HG03045 (cell line): ENCODE measurements at regions not wholly inside any gene's neighbourhood (a gene's known extent, or its start where the extent isn't known, plus 50 kb on each side); places are given as distances from the start of the nearest gene placed in this dataset.

Source experiments
- ATAC-seq: cut with Tn5 transposase; IDR thresholded peaks from one replicate; pipeline ENCODE4 v1.9.1; 2021; ENCODE audit warnings: mild to moderate bottlenecking, moderate library complexity; ENCODE audit not compliant: unreplicated experiment

DNA sequence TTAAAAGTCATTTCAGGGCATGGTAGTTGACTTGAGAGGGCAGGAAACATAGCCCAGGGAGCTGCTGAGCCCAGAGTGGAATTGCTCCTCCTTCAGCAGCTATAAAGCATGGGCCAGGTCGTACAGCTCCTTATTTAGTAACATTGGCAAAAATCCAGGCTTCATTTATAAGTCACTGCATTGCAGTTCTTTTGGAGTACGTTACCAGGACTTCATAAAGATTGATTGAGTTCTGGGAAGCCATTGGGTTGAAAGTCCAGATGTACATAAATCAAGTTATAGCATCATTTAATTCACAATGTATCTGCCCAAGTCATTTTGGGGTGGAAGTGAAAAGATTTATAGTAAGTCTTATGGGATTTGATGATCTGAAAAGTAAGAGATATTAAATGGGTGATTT, 53.0 kb upstream of the ANKEF1 start:
- ATAC-seq: no peak

DNA sequence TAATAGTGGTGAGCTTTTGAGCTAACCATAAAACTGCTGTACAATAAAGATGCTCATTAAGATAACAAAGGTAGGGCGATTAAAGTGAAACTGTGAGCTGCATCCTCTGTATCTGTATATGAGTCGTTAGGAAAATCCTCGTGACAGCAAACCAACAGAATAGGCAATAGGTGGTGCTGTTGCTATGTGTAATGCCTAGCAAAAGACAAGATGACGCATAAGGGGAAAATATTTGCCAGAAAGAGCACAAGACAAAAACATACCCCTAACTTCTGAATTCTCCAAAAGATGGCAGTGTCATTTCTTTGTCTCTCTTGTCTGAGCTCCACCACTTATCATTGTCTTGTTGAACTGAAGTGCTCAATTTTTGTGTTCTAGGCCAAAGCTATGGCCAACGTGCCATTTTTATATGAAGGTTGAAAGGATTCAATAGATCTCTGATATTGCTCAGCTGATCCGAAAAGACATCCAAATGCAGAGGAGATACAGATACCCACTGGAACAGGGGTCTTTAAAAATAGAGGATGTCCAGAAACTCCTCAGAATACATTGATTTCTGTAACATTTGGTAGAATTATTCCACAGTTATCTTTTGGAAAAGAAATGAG, 56.3 kb upstream of the ANKEF1 start:
- peak; percentile 95 for ATAC-seq

DNA sequence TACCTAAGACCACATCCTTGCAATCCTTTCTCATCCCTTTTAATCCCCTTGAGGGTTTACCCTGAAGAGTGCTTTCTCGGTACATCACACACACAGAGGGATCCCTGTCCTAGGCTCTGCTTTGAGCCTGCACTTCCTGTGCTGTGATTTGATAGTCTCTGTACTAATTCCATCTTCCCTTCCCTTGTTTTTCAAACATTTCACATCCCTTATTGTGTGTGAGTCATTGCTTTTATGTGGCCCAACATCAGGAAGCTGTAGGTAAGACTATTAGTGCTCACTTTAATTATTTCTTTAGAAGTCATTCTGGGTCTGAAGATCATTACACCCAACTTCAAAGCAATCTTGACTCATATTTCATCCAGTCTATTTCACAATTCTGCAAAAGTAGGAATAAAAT, 57.2 kb upstream of the ANKEF1 start:
- no peak for ATAC-seq

DNA sequence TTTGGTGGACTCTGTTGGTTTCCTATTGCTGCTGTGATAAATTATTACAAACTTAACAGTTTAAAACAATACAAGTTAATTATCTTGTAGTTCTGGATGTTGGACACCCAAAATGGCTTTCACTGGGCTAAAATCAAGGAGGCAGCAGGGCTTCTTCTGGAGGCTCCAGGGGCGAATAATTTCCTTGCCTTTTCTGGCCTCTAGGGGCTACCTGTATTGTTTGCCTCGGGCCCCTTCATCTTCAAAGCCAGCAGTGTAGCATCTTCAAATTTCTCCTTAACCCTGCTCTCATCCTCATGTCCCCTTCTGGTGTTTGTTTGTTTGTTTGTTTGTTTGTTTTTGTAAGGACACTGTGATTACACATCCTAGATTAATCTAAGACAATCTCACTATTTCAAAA, 60.5 kb upstream of the ANKEF1 start:
- ATAC-seq: no peak

DNA sequence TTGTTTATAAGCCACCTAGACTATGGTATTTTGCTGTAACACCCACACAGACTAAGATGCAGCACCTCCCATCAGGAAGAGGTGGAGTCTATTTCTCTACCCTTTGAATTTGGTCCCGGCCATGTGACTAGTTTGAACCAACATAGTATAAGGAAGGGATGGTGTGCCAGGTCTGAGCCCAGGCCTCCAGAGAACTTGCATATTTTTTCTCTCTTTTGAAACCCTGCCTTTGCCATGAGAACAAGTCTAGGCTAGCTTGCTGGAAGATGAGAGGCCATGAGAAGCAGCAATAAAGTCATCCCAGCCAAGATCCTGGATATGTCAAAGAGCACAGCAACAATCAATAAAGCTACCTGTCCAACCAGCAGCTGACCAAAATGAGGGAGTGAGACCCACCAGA, 63.0 kb upstream of the ANKEF1 start:
- ATAC-seq: no peak

DNA sequence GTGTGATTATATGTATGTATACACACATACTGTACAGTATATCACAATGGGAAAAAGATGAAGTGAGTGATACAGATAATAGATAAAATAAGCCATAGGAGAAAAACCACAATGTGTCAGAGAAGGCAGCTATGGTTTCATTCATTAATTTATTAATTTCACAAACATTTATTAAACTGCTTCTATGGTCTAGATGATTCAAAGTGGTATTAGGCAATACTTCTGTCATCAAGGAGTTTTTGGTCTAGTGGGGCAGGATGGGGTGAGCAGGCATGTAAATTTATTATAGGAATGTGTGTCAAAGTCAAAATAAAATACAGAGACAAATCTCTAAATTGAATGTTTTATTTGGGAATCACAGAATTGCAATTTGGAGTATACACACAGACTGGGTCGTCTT, 65.2 kb upstream of the ANKEF1 start:
- ATAC-seq: no peak

DNA sequence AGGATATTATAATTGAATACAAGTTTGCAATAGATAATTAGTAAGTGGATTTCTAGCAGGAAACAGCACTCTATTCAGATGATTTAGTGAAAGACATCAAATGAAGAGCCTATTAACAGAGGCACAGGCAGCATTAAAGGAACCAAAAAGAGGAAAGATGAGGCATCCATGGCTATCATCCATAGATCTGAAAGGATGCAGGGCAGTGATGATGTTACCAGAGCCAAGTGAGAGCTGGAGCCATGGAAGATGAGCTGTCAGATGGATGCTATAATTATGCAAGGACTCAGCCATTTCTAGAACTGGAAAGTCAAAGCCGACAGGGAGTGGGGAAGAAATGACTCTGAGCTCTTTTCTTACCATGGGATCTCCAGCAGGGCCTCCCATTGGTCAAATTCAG, 66.8 kb upstream of the ANKEF1 start:
- no peak for ATAC-seq

DNA sequence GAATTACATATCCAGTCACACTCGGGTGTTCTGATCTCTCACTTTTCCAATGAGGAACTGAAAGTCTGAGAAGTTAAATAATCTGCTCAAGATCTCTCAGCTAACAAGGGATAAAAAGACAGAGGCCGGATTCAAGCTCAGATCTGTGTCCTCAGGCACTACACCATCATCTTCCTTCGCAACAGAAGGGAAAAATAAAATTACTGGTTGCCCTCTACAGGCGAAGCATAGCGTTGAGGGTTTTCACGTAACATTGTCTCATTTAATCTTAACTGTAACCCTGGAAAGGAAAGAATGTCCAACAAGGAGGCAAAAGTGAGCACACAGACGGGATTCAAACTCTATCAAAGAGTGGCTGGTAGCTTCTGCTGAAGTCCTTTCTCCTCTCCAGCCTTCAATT, 67.8 kb upstream of the ANKEF1 start:
- no peak for ATAC-seq

DNA sequence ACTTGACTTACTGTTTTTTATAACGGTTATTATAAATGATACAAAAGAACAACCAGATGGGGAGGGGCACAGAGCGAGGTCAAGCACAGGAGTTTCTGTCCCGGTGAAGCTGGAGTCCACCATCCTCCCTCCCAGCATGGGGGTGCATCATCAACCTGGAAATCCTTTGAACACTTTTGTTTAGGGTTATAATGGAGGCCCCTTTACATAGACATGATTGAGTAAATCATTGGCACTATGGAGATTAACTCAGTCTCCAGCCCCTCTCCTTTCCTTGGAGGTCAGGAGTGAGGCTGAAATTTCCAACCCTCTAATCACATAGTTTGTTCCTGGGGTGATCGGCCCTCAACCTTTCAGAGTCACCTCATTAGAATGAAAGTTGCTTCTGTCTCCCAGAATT, 71.8 kb upstream of the ANKEF1 start:
- ATAC-seq: no peak

DNA sequence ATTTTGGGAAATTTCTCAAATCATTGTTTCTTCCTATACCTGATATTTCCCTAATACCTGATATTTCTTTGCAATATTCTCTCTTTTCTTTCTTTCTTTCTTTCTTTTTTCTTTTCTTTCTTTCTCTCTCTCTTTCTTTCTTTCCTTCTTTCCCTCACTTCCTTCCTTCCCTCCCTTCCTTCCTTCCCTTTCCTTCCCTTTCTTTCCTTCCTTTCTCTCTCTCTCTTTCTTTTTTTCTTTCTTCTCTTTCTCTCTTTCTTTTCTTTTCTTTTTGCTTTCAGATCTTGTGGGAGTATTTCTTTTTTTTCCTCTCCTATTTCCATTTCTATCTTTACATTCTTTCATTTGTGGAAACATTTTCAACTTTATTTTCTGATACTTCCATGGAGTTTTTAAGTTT, 76.1 kb upstream of the ANKEF1 start:
- ATAC-seq: no peak

DNA sequence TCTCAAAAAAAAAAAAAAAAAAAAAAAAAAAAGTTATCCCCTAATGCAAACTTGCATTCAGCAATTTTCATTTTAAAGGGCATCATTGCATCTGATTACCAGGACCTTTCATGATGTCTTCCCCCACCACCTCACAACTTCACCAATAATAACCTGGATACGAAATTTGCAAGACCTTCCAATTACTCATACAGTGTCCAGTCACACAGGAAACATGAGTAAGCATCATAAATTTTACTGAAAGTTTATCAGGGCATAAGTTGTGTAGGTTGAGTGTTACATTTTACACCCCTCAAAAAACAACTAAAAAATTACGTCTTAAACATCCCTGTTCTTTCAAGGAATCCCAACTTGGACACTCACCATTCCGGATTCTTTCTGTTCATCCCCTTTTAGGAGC, 79.1 kb upstream of the ANKEF1 start:
- no peak for ATAC-seq

DNA sequence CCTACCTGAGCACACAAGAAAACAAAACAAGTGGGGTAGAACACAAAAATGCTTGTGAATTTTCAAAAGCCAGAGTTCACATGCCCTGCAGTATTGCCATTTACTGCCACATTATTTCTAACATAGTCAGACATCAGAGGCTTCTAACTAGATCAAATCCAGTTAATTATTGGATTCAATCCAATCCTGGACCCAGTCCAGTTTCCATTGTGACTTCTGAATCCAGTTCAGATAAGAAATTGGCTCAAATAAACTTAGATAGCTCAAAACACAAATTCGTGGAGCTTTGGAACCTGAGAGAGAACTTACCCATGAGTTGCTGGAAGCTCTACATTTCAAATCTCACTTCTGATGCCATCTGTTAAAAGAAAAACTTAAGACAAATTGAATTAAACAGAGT, 85.2 kb upstream of the ANKEF1 start:
- no peak for ATAC-seq

DNA sequence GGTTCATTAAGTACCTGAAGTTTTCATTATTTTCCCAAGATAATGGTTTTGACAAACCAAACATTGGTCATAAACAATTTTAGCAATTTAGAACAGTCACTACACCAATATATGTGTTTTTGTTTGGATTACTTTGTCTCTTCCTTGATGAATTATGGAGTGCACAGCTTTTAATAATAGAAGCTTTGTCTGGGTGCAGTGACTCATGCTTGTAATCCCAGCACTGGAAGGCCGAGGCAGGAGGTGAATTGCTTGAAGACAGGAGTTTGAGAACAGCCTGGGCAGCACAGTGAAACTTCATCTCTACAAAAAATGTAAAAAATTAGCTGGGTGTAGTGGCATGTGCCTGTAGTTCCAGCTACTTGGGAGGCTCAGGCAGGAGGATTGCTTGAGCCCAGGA, 89.4 kb upstream of the ANKEF1 start:
- ATAC-seq: no peak

DNA sequence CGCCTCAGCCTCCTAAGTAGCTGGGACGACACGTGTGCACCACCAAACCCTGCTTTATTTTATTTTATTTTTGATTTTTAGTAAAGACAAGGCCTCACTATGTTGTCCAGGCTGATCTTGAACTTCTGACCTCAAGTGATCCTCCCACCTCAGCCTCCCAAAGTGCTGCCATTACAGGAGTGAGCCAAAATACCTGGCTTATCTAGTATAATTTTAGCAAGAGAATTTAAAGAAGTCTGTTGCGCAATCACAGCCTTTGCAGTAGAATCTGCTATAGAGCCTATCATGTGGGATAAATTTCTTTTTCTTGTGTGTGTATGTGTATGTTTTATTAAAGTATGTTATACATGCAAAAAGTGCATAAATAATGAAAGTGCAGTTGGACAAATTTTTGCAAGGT, 92.1 kb upstream of the ANKEF1 start:
- no peak for ATAC-seq

DNA sequence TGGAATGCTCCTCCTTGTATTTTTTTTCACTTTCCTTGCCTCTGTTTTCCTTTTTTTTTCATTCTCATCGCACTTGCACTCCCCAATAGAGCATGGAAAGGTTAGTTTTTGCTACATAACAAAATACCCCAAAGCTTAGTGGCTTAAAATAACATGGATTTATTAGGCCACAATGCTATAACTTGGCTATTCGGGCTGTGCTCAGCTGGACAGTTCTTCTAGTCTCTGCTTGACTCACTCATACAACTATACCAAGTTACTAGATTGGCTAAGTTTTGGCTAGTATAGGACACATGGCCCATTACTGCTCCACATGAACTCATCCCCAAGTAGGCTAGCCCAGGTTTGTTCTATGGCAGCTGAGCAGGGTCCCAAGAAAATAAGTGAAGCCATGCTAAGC, 94.5 kb upstream of the ANKEF1 start:
- no peak for ATAC-seq

DNA sequence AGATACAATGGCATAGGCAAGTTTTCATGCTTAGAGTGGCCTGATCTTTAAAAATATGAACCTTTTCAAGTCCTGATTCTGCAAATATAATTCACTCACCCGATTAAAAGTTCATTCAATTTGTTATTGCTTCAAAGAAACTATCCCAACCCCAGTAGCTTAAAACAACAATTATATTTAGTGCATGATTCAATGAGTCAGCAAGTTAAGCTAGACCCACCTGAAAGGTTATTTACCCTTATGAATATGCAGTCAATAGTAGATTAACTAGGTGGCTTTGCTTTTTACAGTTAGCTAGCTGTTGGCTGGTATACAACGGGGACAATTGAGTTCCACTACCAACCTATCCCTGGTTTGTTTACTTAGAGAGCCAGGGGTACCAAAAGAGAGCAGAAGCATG, 95.6 kb upstream of the ANKEF1 start:
- ATAC-seq: no peak

DNA sequence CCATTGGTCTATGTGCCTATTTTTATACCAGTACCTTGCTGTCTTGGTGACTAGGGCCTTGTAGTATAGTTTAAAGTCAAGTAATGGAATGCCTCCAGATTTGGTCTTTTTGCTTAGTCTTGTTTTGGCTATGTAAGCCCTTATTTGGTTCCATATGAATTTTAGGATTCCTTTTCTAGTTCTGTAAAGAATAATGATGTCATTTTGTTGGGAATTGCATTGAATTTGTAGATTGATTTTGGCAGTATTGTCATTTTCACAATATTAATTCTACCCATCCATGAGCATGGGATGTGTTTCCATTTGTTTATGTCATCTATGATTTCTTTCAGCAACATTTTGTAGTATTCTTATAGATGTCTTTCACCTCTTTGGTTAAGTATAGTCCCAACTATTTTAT, 96.4 kb upstream of the PAK5 start:
- no peak for ATAC-seq

DNA sequence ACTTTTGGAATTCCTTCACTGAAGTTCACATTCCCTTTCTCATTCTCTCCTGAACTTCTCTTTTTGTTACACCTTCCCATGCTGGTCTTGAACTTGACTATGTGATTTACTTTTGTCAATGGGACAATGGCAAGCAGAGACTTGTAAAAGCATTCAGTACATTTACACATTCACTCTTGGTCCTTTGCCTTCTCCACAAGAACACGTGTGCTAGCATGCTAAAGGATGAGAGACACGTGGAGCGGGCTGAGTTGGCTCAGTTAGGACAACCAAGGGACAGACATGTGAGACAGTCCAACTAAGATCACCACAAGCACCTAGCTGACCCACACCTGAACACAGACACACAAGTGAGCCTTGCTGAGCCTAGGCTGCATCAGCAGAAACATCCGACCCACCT, 91.3 kb upstream of the PAK5 start:
- ATAC-seq: no peak

DNA sequence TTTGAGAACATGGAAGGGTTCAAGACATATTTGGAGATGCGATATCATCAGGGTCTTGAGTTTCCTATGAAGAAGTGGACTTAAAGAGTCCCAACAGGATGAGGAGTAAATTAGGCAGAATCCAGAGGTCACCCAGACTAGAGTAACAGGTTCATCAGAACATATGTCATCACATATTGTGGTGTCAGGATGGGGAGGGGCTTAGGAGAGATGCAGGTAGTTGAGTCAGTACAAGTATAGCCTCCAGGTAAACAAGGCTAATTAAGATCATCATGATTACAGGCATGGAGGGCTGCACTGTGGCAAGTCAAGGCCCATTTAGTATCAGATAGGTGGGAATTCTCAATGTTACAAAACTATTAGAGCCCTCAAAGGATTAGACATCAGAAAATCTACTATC, 90.1 kb upstream of the PAK5 start:
- ATAC-seq: no peak

DNA sequence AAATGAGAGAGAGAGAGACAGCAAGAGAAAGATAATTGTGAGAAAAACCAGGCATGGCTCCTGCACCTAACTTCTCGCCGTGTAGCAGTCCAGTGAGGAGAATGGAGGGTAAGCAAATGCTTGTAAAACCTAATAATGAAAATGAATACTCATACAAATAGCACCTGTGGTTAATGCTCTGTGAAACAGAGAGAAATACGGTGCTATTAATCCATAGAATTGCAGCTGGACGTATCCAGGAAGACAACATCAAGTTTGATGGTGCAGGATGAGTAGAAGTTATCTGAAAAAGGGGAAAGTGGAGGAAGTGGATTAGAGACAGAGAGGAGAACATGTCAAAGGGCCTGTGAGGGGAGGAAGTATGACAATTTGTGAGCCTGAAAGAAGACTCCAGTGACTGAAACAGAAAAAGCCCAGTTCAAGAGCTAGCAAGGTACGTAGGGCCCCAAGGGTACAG, 89.4 kb upstream of the PAK5 start:
- peak; percentile 91 for ATAC-seq

DNA sequence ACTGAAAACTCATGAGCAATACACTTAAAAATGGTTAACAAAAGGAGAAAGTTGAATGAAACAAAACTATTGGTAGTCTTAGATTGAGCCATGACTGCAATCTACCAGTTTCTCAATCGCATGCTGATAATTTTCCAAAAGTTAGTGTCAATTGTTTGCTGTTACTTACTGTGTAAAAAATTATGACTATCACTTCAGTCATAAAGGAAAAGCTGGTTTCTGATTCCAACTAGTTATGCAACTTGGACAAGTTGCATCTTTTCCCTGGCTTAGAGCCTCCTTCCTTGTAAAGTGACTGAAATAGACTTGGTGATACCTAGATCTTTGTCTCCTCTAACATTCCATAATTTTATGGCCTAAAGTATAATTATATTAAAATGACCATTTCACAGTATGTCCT, 88.3 kb upstream of the PAK5 start:
- no peak for ATAC-seq

DNA sequence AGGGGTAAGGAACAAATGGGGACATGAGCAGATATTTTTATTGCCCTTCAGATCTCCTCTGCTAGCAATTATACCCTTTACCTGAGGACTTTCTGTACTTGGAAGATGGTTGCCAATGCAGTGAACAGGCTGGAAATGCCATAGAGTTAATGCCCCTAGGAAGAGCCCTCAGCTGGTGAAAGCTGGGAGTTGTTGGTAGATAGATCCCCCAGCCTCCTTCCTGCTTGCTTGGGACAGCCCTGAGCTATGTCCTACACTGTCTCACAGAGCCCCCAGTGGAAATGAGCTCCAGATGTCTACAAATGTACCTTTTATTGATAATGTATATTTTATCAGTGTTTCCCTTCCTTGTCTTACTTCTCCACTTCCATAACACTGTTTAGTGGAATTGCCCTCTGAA, 87.6 kb upstream of the PAK5 start:
- no peak for ATAC-seq

DNA sequence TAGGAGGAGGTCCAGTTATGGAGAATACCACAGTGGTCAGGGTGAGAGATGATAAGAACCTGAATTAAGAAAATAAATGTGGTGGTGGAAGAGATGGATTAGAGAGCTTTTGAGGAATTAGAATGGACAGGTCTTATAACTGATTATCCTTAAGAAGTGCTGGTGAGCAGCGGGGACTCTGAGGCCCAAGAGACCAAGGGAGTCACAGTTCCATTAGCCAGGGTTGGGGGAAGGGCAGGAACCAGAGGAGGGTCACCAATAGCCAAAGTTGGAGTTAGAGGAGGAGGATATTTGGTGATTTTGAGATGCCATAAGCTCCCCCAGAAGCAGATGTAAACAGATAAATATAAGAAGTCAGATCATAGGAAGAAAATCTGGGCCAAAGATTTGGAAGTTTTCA, 87.1 kb upstream of the PAK5 start:
- no peak for ATAC-seq

DNA sequence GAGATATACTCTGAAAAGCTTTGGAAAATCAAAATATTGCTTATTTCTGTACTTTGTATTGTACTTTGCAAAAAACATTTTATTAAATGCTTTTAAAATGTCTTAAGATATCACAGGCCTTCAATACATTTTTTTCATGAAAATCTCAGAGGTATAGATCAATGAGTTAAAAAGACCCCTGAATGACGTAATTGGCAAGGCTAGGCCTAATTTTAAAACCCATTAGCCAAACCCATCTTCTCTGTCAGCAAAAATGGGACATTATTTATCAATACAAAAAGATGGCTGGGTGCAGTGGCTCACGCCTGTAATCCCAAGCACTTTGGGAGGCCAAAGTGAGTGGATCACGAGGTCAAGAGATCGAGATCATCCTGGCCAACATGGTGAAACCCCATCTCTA, 84.8 kb upstream of the PAK5 start:
- no peak for ATAC-seq
